PFSK-1 (cell line): ENCODE measurements at regions not wholly inside any gene's neighbourhood (a gene's known extent, or its start where the extent isn't known, plus 50 kb on each side); places are given as distances from the start of the nearest gene placed in this dataset.

Experiments
- POLR2AphosphoS5 ChIP-seq: IDR thresholded peaks from 2 replicates; pipeline ENCODE4 v1.6.1; 2012; ENCODE audit warnings: low read depth, mild to moderate bottlenecking, control low read depth, low read length, moderate library complexity
- SIN3A ChIP-seq: IDR thresholded peaks from 2 replicates; pipeline ENCODE4 v1.6.1; 2012; ENCODE audit warnings: mild to moderate bottlenecking, low read length, moderate library complexity, borderline replicate concordance; ENCODE audit not compliant: insufficient read depth
- TAF1 ChIP-seq: IDR thresholded peaks from 2 replicates; pipeline ENCODE4 v1.6.1; 2012; ENCODE audit warnings: low read length, control low read depth, borderline replicate concordance; ENCODE audit not compliant: insufficient read depth

- TF ChIP-seq POLR2AphosphoS5: no peak
- TF ChIP-seq TAF1: no peak
- TF ChIP-seq SIN3A: no peak
These were observed 683.6 kb upstream of the ARPP21 start for GRCh38 chr3:34955680-34956079.
